H9 (cell line): ENCODE measurements at regions not wholly inside any gene's neighbourhood (a gene's known extent, or its start where the extent isn't known, plus 50 kb on each side); places are given as distances from the start of the nearest gene placed in this dataset.
"Not testable (repeated sequence)": the region's sequence is repeated elsewhere in the genome, so short reads cannot be mapped to it uniquely, and the experiment has no call there.

Source experiments
- DNase-seq: peaks from one replicate; pipeline ENCODE4 v3.0.0-alpha.2; 2017
- H2AFZ ChIP-seq: one replicate; pipeline ENCODE4 v1.6.1; 2013; ENCODE audit warnings: mild to moderate bottlenecking, low read length, control low read depth, moderate library complexity
- H2AK5ac ChIP-seq: 2 replicates; pipeline ENCODE4 v1.6.1; 2013; ENCODE audit warnings: low read length, control low read depth, mixed read lengths; ENCODE audit not compliant: insufficient read length
- H2BK120ac ChIP-seq: one replicate; pipeline ENCODE4 v1.6.1; 2013; ENCODE audit warnings: low read depth, mild to moderate bottlenecking, low read length, control low read depth, inconsistent platforms; ENCODE audit not compliant: poor library complexity, severe bottlenecking
- H2BK12ac ChIP-seq: 2 replicates; pipeline ENCODE4 v1.6.1; 2013; ENCODE audit warnings: low read length, control low read depth, mixed read lengths, low read depth; ENCODE audit not compliant: insufficient read length
- H2BK15ac ChIP-seq: 2 replicates; pipeline ENCODE4 v1.6.1; 2013; ENCODE audit warnings: low read depth, low read length, control low read depth
- H2BK20ac ChIP-seq: one replicate; pipeline ENCODE4 v1.6.1; 2013; ENCODE audit warnings: low read depth, mild to moderate bottlenecking, low read length, control low read depth, inconsistent platforms; ENCODE audit not compliant: poor library complexity, severe bottlenecking
- H2BK5ac ChIP-seq: 2 replicates; pipeline ENCODE4 v1.6.1; 2013; ENCODE audit warnings: low read length, control low read depth, mixed read lengths; ENCODE audit not compliant: insufficient read length
- H3K14ac ChIP-seq: 2 replicates; pipeline ENCODE4 v1.6.1; 2013; ENCODE audit warnings: low read length, control low read depth; ENCODE audit not compliant: insufficient read depth
- H3K18ac ChIP-seq: 2 replicates; pipeline ENCODE4 v1.6.1; 2013; ENCODE audit warnings: low read depth, mild to moderate bottlenecking, mixed read lengths, low read length, control low read depth; ENCODE audit not compliant: insufficient read length
- H3K23ac ChIP-seq: 2 replicates; pipeline ENCODE4 v1.6.1; 2013; ENCODE audit warnings: low read length, control low read depth, mixed read lengths, low read depth; ENCODE audit not compliant: insufficient read length
- H3K23me2 ChIP-seq: 2 replicates; pipeline ENCODE4 v1.6.1; 2013; ENCODE audit warnings: low read depth, mild to moderate bottlenecking, mixed read lengths, low read length, control low read depth; ENCODE audit not compliant: insufficient read length, poor library complexity, severe bottlenecking
- H3K27ac ChIP-seq: 2 replicates; pipeline ENCODE4 v1.5.1; 2013; ENCODE audit warnings: low read length, control low read depth, mixed read lengths, low read depth; ENCODE audit not compliant: insufficient read length
- H3K27me3 ChIP-seq: 2 replicates; pipeline ENCODE4 v1.6.1; 2013; ENCODE audit warnings: low read length, control low read depth, inconsistent platforms; ENCODE audit not compliant: insufficient read depth
- H3K4ac ChIP-seq: 2 replicates; pipeline ENCODE4 v1.6.1; 2013; ENCODE audit warnings: low read depth, mild to moderate bottlenecking, control low read depth, inconsistent platforms, low read length, moderate library complexity
- H3K4me1 ChIP-seq: 2 replicates; pipeline ENCODE4 v1.6.1; 2013; ENCODE audit warnings: low read length, control low read depth, inconsistent platforms; ENCODE audit not compliant: insufficient read depth
- H3K4me2 ChIP-seq: 2 replicates; pipeline ENCODE4 v1.6.1; 2013; ENCODE audit warnings: low read length, control low read depth, mixed read lengths; ENCODE audit not compliant: insufficient read length, insufficient read depth
- H3K56ac ChIP-seq: 2 replicates; pipeline ENCODE4 v1.6.1; 2013; ENCODE audit warnings: low read depth, mild to moderate bottlenecking, mixed read lengths, low read length, control low read depth; ENCODE audit not compliant: insufficient read length
- H3K79me1 ChIP-seq: 2 replicates; pipeline ENCODE4 v1.6.1; 2013; ENCODE audit warnings: low read depth, mild to moderate bottlenecking, moderate library complexity, low read length, control low read depth, inconsistent platforms; ENCODE audit not compliant: insufficient read depth, poor library complexity, severe bottlenecking
- H3K79me2 ChIP-seq: 2 replicates; pipeline ENCODE4 v1.6.1; 2013; ENCODE audit warnings: low read length, control low read depth, inconsistent platforms; ENCODE audit not compliant: insufficient read depth
- H3K9ac ChIP-seq: 2 replicates; pipeline ENCODE4 v1.6.1; 2013; ENCODE audit warnings: low read length, control low read depth, mixed read lengths; ENCODE audit not compliant: insufficient read length; ENCODE audit errors: extremely low read depth
- H3K9me3 ChIP-seq: one replicate; pipeline ENCODE4 v1.6.1; 2013; ENCODE audit warnings: low read depth, low read length, inconsistent platforms; ENCODE audit not compliant: control insufficient read depth
- H3T11ph ChIP-seq: one replicate; pipeline ENCODE4 v1.6.1; 2013; ENCODE audit warnings: mild to moderate bottlenecking, low read length, control low read depth, inconsistent platforms
- H4K20me1 ChIP-seq: one replicate; pipeline ENCODE4 v1.6.1; 2013; ENCODE audit not compliant: control insufficient read depth, insufficient read length, insufficient read depth
- H4K5ac ChIP-seq: 2 replicates; pipeline ENCODE4 v1.6.1; 2013; ENCODE audit warnings: low read depth, mild to moderate bottlenecking, mixed read lengths, low read length, control low read depth; ENCODE audit not compliant: insufficient read length
- H4K8ac ChIP-seq: replicated peaks from 2 replicates; pipeline ENCODE4 v1.6.1; 2013; ENCODE audit warnings: low read length, control low read depth, mixed read lengths, low read depth; ENCODE audit not compliant: insufficient read length
- H4K91ac ChIP-seq: 2 replicates; pipeline ENCODE4 v1.6.1; 2013; ENCODE audit warnings: low read depth, mild to moderate bottlenecking, moderate library complexity, mixed read lengths, low read length, control low read depth; ENCODE audit not compliant: insufficient read length
- H3K27ac Mint-ChIP-seq, 3 experiments: 2 replicates in 2 of 3; 3 replicates in 1 of 3; pipeline ENCODE4 v1.8.0; 2020 to 2021; ENCODE audit warnings: mixed read lengths in 3 of 3, mild to moderate bottlenecking in 1 of 3, moderate library complexity in 1 of 3
- H3K27me3 Mint-ChIP-seq: 2 replicates; pipeline ENCODE4 v1.8.0; 2021; ENCODE audit warnings: low read depth, mild to moderate bottlenecking, moderate library complexity, mixed read lengths
- H3K36me3 Mint-ChIP-seq, 3 experiments: 2 replicates in 2 of 3; 3 replicates in 1 of 3; pipeline ENCODE4 v1.8.0; 2020 to 2021; ENCODE audit warnings: low read depth in 3 of 3, mixed read lengths in 3 of 3; ENCODE audit not compliant: insufficient read depth in 1 of 3
- H3K4me1 Mint-ChIP-seq, 2 experiments: 2 replicates each; pipeline ENCODE4 v1.8.0; 2020; ENCODE audit warnings: mixed read lengths in 2 of 2
- H3K4me3 Mint-ChIP-seq, 2 experiments: 2 replicates in 1 of 2; 3 replicates in 1 of 2; pipeline ENCODE4 v1.8.0; 2020 to 2021; ENCODE audit warnings: mild to moderate bottlenecking in 2 of 2, mixed read lengths in 2 of 2, moderate library complexity in 1 of 2
- H3K9me3 Mint-ChIP-seq, 2 experiments: 2 replicates in 1 of 2; 3 replicates in 1 of 2; pipeline ENCODE4 v1.8.0; 2020; ENCODE audit warnings: mild to moderate bottlenecking in 2 of 2, mixed read lengths in 2 of 2, moderate library complexity in 1 of 2
- WGBS: extraction: QIAGEN DNeasy Blood & Tissue Kit; methylation state at CpG from one replicate; pipeline ENCODE4 v1.1.7; 2013; ENCODE audit warnings: missing lambda C conversion rate, low lambda C conversion rate, mixed read lengths; ENCODE audit not compliant: insufficient read length; ENCODE audit errors: extremely low coverage; 5-methylcytosine and 5-hydroxymethylcytosine counted together

GRCh38 chr4:3619698-3620097 is 87.5 kb upstream of the LRPAP1 start:
- H3K4me2 ChIP-seq, H3K4me1 ChIP-seq, H2BK20ac ChIP-seq, H3K9me3 Mint-ChIP-seq, H2AFZ ChIP-seq, H3K27me3 ChIP-seq, DNase-seq, H3K79me2 ChIP-seq, H3K79me1 ChIP-seq, H4K20me1 ChIP-seq, H3K9ac ChIP-seq, H3K4me3 Mint-ChIP-seq, H3K23me2 ChIP-seq, H3K27ac Mint-ChIP-seq, H2BK12ac ChIP-seq, H3T11ph ChIP-seq, H3K18ac ChIP-seq, H3K36me3 Mint-ChIP-seq, H2BK120ac ChIP-seq, H3K23ac ChIP-seq, H2BK15ac ChIP-seq, H3K27ac ChIP-seq, H3K56ac ChIP-seq, H4K8ac ChIP-seq, H4K5ac ChIP-seq, H3K4ac ChIP-seq, H4K91ac ChIP-seq, H2BK5ac ChIP-seq, H3K14ac ChIP-seq, H3K9me3 ChIP-seq, H2AK5ac ChIP-seq: not testable (repeated sequence)
- no CpG with 5 or more reads among the region's 4 CpGs for WGBS
- H3K27me3 Mint-ChIP-seq = peaks cover 46% of the 10 kb centered on the region
- H3K4me1 Mint-ChIP-seq = peaks cover 8 to 29% of the 10 kb centered on the region in 2 experiments

GRCh38 chr4:3618341-3618740 is 86.1 kb upstream of the LRPAP1 start:
- not testable (repeated sequence) for H3K9me3 ChIP-seq, H3K14ac ChIP-seq, H3K9me3 Mint-ChIP-seq, H3K4me1 ChIP-seq, H4K20me1 ChIP-seq, DNase-seq, H3K23ac ChIP-seq, H3K18ac ChIP-seq, H3T11ph ChIP-seq, H2BK15ac ChIP-seq, H2BK120ac ChIP-seq, H3K4ac ChIP-seq, H3K27ac Mint-ChIP-seq, H3K23me2 ChIP-seq, H3K4me3 Mint-ChIP-seq, H2BK20ac ChIP-seq, H4K91ac ChIP-seq, H3K27ac ChIP-seq, H2AFZ ChIP-seq, H4K8ac ChIP-seq, H3K56ac ChIP-seq, H2AK5ac ChIP-seq, H3K36me3 Mint-ChIP-seq, H3K4me2 ChIP-seq, H2BK5ac ChIP-seq, H3K9ac ChIP-seq, H2BK12ac ChIP-seq, H4K5ac ChIP-seq, H3K27me3 ChIP-seq, H3K79me2 ChIP-seq, H3K79me1 ChIP-seq
- no CpG with 5 or more reads among the region's 3 CpGs for WGBS
- H3K27me3 Mint-ChIP-seq = peaks cover 47% of the 10 kb centered on the region
- H3K4me1 Mint-ChIP-seq = peaks cover 2 to 28% of the 10 kb centered on the region in 2 experiments; a peak in 3 of 4 replicates
